HG03521 (cell line): ENCODE measurements at regions not wholly inside any gene's neighbourhood (a gene's known extent, or its start where the extent isn't known, plus 50 kb on each side); places are given as distances from the start of the nearest gene placed in this dataset.

Experiments
- ATAC-seq: cut with Tn5 transposase; IDR thresholded peaks from one replicate; pipeline ENCODE4 v1.9.1; 2021; ENCODE audit warnings: mild to moderate bottlenecking, moderate library complexity; ENCODE audit not compliant: unreplicated experiment

DNA sequence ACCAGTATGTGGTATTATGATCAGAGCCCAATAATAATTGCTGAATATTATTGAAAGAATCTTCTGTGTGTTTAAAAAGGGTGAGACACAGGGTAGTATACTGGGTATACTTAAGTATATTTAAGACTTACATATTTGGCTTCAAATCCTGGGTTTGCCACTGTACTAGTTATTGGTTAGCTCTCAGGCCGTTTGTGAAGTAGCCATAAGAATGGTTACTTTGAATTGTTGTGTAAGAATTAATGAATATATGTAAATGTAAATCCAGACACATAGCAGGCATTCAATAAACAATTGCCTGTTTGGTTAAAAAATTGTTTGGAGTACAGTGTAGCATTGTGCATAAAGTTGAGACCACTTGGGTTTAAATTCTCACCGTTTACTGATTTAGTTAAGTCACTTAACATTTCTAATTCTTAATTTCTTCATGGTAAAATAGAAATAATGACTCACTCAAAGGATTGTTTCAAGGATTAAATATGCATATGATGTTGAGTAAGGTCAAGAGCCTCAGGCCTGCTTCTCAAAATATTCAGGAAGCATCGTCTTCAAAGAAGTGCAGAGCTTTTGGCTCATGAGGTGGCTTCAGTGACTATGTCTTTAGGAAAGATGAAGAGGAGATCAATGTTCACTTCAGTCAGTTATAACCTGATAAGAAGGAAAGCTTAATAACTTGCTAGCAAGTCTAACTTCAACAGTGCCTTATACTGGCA lies 207.9 kb upstream of the NT5C1B start:
- ATAC-seq, result no peak

- no peak for ATAC-seq
Measured at GRCh38 chr2:18795906-18796305, 206.5 kb upstream of the NT5C1B start.

- ATAC-seq, result no peak
Measured at GRCh38 chr2:18792684-18793083, 203.3 kb upstream of the NT5C1B start.

GRCh38 chr2:18792226-18792629 lies 202.9 kb upstream of the NT5C1B start:
- ATAC-seq, result no peak

DNA sequence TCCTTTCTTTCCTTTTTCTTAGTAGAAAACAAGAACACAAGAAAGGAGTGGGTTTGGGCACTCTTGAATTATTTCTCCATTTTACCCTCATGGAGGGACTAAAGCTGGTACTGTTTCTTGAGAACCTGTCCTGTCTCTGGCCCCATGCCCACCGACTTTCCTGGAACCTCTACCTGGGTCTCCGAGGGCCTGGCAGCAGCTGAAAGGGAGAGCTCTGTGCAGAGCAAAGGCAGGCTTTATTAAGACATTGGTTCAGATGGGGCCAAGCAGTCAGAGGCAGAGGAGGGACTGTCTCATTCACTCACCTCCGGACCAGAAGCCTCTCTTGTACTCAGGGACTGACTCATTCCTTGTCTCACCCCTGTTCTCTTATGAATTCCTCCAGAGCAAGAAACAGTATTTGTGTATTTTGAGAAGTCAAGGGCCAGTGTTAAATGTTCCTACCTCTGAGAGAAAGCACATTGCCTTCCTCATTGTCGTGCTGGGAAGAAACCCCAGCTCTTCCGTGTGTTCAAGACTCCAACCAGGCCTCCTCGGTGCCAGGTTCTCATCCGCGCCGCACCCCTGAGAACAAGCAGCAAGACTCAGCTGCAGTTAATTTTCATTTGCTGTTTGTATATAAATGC lies 201.9 kb upstream of the NT5C1B start:
- ATAC-seq, result no peak

GRCh38 chr2:18790509-18791171 lies 201.3 kb upstream of the NT5C1B start:
- ATAC-seq, result no peak

- ATAC-seq, result no peak
Measured at GRCh38 chr2:18788592-18788991, 199.2 kb upstream of the NT5C1B start.

GRCh38 chr2:18787726-18788125 lies 198.4 kb upstream of the NT5C1B start:
- ATAC-seq, result no peak

DNA sequence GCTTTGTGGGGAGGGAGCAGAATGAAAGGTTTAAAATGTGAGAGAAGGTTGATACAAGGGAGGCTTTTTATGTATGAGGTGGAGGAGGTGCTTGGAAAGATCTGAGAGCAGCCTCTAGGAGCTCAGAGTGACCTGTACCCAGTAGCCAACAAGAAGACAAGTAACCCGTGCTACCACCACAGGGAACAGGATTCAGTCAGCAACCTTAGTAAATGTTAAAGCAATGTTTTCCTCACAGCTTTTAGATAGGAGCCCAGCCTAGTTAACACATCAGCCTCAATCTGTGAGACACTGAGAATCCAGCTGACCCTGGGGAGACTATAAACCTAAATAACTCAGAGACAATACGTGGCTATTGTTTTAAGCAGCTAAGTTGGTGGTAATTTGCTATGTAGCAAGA lies 194.9 kb upstream of the NT5C1B start:
- no peak for ATAC-seq

GRCh38 chr2:18781541-18782280 lies 192.3 kb upstream of the NT5C1B start:
- ATAC-seq, result no peak

DNA sequence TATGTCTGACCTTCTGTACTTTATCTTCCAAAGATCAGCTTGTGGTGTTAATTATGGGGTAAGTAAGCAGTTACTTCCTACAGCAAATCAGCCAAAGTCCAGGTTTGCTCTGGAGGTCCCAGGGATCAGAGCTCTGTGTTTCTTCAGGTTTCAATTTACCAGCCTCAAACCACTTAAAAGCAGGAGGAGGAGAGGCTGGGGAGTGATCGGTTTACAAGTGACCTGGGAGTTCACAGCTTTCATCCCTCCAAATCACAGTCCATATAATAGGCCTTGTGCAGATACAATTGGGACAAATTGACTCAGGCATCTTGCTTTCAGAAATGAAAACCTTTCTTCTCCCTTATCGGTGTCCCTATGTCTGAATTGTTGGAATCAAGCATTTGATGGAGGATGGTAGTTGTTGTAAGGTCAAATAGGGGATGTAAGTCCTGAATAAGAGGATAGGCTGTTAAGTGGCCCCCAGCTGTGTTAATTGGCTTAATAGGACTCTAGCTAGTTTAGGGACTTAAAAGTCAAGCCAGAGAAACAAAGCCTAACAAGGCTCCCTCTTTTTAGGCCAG lies 188.0 kb upstream of the NT5C1B start:
- no peak for ATAC-seq

DNA sequence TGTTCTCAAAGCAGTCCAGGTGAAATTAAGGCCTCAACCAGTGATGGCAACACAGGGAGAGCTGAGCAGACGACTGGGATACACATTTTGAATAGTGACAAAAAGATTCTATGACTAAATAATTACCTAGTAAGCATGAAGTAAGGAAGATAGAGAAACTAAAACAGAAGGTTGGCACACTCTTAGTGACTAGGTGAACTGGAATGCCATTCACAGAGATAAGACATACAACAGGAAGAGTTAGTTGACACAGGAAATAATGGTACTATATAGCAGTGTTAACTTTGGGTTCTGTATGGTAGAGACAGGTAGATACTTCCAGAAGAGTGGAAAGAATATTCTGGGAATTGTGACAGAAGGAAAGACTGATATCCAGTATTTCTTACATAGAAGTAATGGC lies 181.8 kb upstream of the NT5C1B start:
- ATAC-seq, result no peak

GRCh38 chr2:18763338-18763737 lies 174.0 kb upstream of the NT5C1B start:
- no peak for ATAC-seq

GRCh38 chr2:18762667-18763066 lies 173.3 kb upstream of the NT5C1B start:
- ATAC-seq, result no peak

- no peak for ATAC-seq
Measured at GRCh38 chr2:18754286-18754685, 164.9 kb upstream of the NT5C1B start.

DNA sequence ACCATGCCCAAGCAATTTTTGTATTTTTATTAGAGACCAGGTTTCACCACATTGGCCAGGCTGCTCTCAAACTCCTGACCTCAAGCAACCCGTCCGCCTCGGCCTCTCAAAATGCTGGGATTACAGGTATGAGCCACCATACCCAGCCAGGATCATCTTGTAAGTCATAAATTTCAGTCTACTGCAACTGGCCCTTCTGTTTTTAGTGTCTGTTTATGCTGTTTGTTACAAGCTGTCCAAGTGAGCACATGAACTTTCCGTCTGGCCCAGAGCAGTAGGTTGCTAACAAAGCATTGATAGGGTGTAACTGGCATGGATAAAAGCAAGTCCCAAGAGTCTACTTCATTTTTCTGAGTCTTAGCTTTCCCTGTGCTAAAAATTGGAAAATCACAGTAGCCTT lies 164.4 kb upstream of the NT5C1B start:
- ATAC-seq, result no peak

- ATAC-seq, result no peak
Measured at GRCh38 chr2:18752667-18753422, 163.5 kb upstream of the NT5C1B start.

DNA sequence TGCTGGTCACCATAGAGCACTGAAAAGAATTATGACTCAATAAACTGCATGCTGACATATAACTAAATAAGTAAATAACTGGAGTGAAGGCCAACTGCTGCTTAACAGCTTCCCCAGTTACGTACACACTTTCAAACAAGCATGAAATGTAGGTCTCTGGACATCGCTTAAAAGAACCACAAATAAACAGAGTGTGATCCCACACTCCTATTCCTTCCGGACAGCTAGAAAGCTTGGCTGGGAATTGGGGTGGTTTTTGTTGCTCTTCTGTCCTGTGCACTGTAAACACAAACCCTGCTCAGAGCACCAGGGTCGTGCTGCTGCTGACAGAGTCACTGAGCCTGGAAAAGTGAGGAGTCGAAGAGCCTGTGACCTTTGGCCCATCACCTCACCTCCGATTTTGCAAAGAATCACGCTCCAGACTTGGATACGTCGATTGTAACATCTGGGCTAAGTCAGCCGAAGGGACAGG lies 162.7 kb upstream of the NT5C1B start:
- no peak for ATAC-seq

DNA sequence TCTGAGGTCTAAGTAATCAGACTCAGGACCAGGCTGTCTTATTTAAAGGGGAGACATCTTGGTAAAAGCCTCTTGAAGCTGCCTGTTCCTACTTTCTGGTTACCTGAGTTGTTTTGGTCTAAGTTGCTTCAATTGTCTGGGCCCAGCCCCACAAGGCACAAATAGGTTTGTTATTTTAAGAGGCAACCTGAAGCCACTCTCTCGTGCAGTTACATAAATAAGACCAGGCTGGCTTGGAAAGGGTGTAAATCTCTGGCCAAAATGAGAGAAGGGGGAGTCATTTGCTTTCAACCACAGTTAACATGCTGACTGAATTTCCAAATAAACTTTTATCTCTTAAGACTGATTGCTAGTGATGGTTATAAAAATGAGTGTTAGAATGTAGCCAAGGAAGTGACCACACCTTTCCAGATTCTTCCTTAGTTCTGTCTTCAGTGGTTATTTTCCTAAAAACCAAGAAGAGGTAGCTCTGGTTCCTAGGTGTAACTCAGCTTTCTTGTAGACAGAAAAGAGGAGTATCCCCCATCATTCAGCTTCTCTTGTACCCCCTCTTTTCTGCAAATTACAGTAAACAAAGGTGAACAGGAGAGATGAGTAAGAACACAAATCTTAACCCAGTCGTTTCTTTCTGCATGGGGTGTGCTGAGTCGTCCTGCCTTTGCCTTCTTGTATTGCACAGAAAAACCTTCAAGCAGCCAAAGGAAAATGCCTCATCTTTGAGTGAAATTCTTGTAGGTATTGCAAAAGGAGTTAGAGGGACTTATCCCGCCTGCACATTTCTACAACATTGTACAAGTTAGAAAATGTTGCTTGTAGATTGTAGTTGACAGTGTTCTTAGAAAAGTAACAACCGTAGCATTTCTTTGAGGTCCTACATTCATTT lies 161.5 kb upstream of the NT5C1B start:
- no peak for ATAC-seq
